GM23338 (cell line): ENCODE measurements at regions not wholly inside any gene's neighbourhood (a gene's known extent, or its start where the extent isn't known, plus 50 kb on each side); places are given as distances from the start of the nearest gene placed in this dataset.

Experiments
- ATAC-seq: fragments of 200-7000 bp; cut with Tn5 transposase; 3 replicates; pipeline ENCODE4 v1.9.1; 2020
- DNase-seq: peaks from one replicate; pipeline ENCODE4 v3.0.0-alpha.2; 2015; ENCODE audit warnings: low spot score
- H2AFZ ChIP-seq: fragments of 200-600 bp; sonication (generic); 2 replicates; pipeline ENCODE4 v1.8.0; 2016; ENCODE audit warnings: antibody characterized with exemption, mild to moderate bottlenecking, moderate library complexity
- H3F3A ChIP-seq: fragments of 200-600 bp; sonication (generic); replicated peaks from 2 replicates; pipeline ENCODE4 v1.8.0; 2017; ENCODE audit warnings: antibody characterized with exemption, mixed run types, low read depth
- H3K27ac ChIP-seq: fragments of 200-600 bp; sonication (generic); 2 replicates; pipeline ENCODE4 v1.6.1; 2016; ENCODE audit warnings: low read depth
- H3K27me3 ChIP-seq: fragments of 200-600 bp; sonication (generic); 2 replicates; pipeline ENCODE4 v1.8.0; 2016; ENCODE audit warnings: mild to moderate bottlenecking, mixed run types, moderate library complexity; ENCODE audit not compliant: insufficient read depth
- H3K36me3 ChIP-seq: fragments of 200-600 bp; sonication (generic); 2 replicates; pipeline ENCODE4 v1.8.0; 2016; ENCODE audit warnings: mild to moderate bottlenecking; ENCODE audit not compliant: insufficient read depth
- H3K4me1 ChIP-seq: fragments of 200-600 bp; sonication (generic); 2 replicates; pipeline ENCODE4 v1.8.0; 2016; ENCODE audit warnings: mild to moderate bottlenecking, moderate library complexity; ENCODE audit not compliant: insufficient read depth
- H3K4me2 ChIP-seq: fragments of 200-600 bp; sonication (generic); 2 replicates; pipeline ENCODE4 v1.7.1; 2017; ENCODE audit warnings: mixed run types
- H3K4me3 ChIP-seq: fragments of 200-600 bp; sonication (generic); 2 replicates; pipeline ENCODE4 v1.6.1; 2016; ENCODE audit warnings: mixed run types
- H3K79me2 ChIP-seq: fragments of 200-600 bp; sonication (generic); replicated peaks from 2 replicates; pipeline ENCODE4 v1.8.0; 2017; ENCODE audit warnings: mild to moderate bottlenecking; ENCODE audit not compliant: insufficient read depth
- H3K9me2 ChIP-seq: fragments of 200-600 bp; sonication (generic); 2 replicates; pipeline ENCODE4 v1.8.0; 2017; ENCODE audit not compliant: insufficient read depth
- H4K20me1 ChIP-seq: fragments of 200-600 bp; sonication (generic); replicated peaks from 2 replicates; pipeline ENCODE4 v1.8.0; 2017; ENCODE audit warnings: mild to moderate bottlenecking; ENCODE audit not compliant: insufficient read depth
- H3K27ac Mint-ChIP-seq: 2 replicates; pipeline ENCODE4 v1.8.0; 2020; ENCODE audit warnings: inconsistent platforms, mild to moderate bottlenecking, moderate library complexity, mixed read lengths
- H3K27me3 Mint-ChIP-seq: 3 replicates; pipeline ENCODE4 v1.8.0; 2022; ENCODE audit warnings: low read depth, mild to moderate bottlenecking, moderate library complexity, mixed read lengths, inconsistent platforms; ENCODE audit not compliant: insufficient read depth, poor library complexity
- H3K36me3 Mint-ChIP-seq: 3 replicates; pipeline ENCODE4 v1.8.0; 2021; ENCODE audit warnings: low read depth, mild to moderate bottlenecking, inconsistent platforms, moderate library complexity, mixed read lengths
- H3K4me1 Mint-ChIP-seq: 3 replicates; pipeline ENCODE4 v1.8.0; 2020; ENCODE audit warnings: mild to moderate bottlenecking, inconsistent platforms, mixed read lengths
- H3K4me3 Mint-ChIP-seq: 3 replicates; pipeline ENCODE4 v1.8.0; 2021; ENCODE audit warnings: moderate library complexity, mild to moderate bottlenecking, inconsistent platforms, mixed read lengths
- H3K9me3 Mint-ChIP-seq: 3 replicates; pipeline ENCODE4 v1.8.0; 2020; ENCODE audit warnings: moderate library complexity, mild to moderate bottlenecking, inconsistent platforms, mixed read lengths
- EZH2 ChIP-seq: fragments of 200-600 bp; sonication (generic); IDR thresholded peaks from one replicate; pipeline ENCODE4 v1.8.0; 2017; ENCODE audit warnings: antibody characterized with exemption, mild to moderate bottlenecking, low read depth; ENCODE audit not compliant: unreplicated experiment
- EZH2phosphoT487 ChIP-seq: fragments of 200-600 bp; sonication (generic); IDR thresholded peaks from one replicate; pipeline ENCODE4 v1.8.1; 2018; ENCODE audit warnings: antibody characterized with exemption; ENCODE audit not compliant: unreplicated experiment
- JUNB ChIP-seq: IDR thresholded peaks from one replicate; pipeline ENCODE4 v1.6.1; 2016; ENCODE audit warnings: antibody characterized with exemption; ENCODE audit not compliant: unreplicated experiment
- POLR2AphosphoS5 ChIP-seq: IDR thresholded peaks from 2 replicates; pipeline ENCODE4 v1.6.1; 2016; ENCODE audit warnings: antibody characterized with exemption, low read depth
- STAT1 ChIP-seq: IDR thresholded peaks from one replicate; pipeline ENCODE4 v1.6.1; 2016; ENCODE audit warnings: antibody characterized with exemption; ENCODE audit not compliant: unreplicated experiment
- ZNF114 ChIP-seq: fragments of 250-450 bp; sonication (Bioruptor Pico); IDR thresholded peaks from 2 replicates; pipeline ENCODE4 v1.5.0; 2020; ENCODE audit warnings: mild to moderate bottlenecking, moderate library complexity
- ZNF331 ChIP-seq: fragments of 250-450 bp; sonication (Bioruptor Pico); IDR thresholded peaks from 2 replicates; pipeline ENCODE4 v1.5.0; 2020; ENCODE audit warnings: low read depth, mild to moderate bottlenecking, moderate library complexity
- TF ChIP-seq, protein P1 (sequence below): IDR thresholded peaks from one replicate; pipeline ENCODE4 v1.6.1; 2018; ENCODE audit warnings: antibody characterized with exemption; ENCODE audit not compliant: unreplicated experiment
- TF ChIP-seq, protein P2 (sequence below): fragments of 250-450 bp; sonication (Bioruptor Pico); IDR thresholded peaks from 2 replicates; pipeline ENCODE4 v1.5.0; 2020; ENCODE audit warnings: mild to moderate bottlenecking, moderate library complexity

GRCh38 chr21:14742119-14742518 is 196.0 kb upstream of the SAMSN1 start:
- Mint-ChIP-seq H3K4me3 (no peak overlapping the region), H3K27me3 (no peaks in the 10 kb centered on the region), H3K36me3 (peaks cover 10% of the 10 kb centered on the region), H3K4me1 (peaks cover 4% of the 10 kb centered on the region; the same call in 2 of the 3 replicates), H3K9me3 (peaks cover 14% of the 10 kb centered on the region), H3K27ac (no peak overlapping the region)
- no peaks in the 10 kb centered on the region for H3K27me3 ChIP-seq
- no peak overlapping the region for H3K27ac ChIP-seq
- H3F3A ChIP-seq = no peaks in the 10 kb centered on the region
- H4K20me1 ChIP-seq = no peaks in the 10 kb centered on the region
- TF ChIP-seq ZNF114 (no peak), POLR2AphosphoS5 (no peak), JUNB (no peak), EZH2 (no peak), EZH2phosphoT487 (no peak), ZNF331 (CRISPR knock-in tag) (no peak), STAT1 (no peak)
- TF ChIP-seq, protein P1, sequence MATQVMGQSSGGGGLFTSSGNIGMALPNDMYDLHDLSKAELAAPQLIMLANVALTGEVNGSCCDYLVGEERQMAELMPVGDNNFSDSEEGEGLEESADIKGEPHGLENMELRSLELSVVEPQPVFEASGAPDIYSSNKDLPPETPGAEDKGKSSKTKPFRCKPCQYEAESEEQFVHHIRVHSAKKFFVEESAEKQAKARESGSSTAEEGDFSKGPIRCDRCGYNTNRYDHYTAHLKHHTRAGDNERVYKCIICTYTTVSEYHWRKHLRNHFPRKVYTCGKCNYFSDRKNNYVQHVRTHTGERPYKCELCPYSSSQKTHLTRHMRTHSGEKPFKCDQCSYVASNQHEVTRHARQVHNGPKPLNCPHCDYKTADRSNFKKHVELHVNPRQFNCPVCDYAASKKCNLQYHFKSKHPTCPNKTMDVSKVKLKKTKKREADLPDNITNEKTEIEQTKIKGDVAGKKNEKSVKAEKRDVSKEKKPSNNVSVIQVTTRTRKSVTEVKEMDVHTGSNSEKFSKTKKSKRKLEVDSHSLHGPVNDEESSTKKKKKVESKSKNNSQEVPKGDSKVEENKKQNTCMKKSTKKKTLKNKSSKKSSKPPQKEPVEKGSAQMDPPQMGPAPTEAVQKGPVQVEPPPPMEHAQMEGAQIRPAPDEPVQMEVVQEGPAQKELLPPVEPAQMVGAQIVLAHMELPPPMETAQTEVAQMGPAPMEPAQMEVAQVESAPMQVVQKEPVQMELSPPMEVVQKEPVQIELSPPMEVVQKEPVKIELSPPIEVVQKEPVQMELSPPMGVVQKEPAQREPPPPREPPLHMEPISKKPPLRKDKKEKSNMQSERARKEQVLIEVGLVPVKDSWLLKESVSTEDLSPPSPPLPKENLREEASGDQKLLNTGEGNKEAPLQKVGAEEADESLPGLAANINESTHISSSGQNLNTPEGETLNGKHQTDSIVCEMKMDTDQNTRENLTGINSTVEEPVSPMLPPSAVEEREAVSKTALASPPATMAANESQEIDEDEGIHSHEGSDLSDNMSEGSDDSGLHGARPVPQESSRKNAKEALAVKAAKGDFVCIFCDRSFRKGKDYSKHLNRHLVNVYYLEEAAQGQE = no peak
- TF ChIP-seq, protein P2, sequence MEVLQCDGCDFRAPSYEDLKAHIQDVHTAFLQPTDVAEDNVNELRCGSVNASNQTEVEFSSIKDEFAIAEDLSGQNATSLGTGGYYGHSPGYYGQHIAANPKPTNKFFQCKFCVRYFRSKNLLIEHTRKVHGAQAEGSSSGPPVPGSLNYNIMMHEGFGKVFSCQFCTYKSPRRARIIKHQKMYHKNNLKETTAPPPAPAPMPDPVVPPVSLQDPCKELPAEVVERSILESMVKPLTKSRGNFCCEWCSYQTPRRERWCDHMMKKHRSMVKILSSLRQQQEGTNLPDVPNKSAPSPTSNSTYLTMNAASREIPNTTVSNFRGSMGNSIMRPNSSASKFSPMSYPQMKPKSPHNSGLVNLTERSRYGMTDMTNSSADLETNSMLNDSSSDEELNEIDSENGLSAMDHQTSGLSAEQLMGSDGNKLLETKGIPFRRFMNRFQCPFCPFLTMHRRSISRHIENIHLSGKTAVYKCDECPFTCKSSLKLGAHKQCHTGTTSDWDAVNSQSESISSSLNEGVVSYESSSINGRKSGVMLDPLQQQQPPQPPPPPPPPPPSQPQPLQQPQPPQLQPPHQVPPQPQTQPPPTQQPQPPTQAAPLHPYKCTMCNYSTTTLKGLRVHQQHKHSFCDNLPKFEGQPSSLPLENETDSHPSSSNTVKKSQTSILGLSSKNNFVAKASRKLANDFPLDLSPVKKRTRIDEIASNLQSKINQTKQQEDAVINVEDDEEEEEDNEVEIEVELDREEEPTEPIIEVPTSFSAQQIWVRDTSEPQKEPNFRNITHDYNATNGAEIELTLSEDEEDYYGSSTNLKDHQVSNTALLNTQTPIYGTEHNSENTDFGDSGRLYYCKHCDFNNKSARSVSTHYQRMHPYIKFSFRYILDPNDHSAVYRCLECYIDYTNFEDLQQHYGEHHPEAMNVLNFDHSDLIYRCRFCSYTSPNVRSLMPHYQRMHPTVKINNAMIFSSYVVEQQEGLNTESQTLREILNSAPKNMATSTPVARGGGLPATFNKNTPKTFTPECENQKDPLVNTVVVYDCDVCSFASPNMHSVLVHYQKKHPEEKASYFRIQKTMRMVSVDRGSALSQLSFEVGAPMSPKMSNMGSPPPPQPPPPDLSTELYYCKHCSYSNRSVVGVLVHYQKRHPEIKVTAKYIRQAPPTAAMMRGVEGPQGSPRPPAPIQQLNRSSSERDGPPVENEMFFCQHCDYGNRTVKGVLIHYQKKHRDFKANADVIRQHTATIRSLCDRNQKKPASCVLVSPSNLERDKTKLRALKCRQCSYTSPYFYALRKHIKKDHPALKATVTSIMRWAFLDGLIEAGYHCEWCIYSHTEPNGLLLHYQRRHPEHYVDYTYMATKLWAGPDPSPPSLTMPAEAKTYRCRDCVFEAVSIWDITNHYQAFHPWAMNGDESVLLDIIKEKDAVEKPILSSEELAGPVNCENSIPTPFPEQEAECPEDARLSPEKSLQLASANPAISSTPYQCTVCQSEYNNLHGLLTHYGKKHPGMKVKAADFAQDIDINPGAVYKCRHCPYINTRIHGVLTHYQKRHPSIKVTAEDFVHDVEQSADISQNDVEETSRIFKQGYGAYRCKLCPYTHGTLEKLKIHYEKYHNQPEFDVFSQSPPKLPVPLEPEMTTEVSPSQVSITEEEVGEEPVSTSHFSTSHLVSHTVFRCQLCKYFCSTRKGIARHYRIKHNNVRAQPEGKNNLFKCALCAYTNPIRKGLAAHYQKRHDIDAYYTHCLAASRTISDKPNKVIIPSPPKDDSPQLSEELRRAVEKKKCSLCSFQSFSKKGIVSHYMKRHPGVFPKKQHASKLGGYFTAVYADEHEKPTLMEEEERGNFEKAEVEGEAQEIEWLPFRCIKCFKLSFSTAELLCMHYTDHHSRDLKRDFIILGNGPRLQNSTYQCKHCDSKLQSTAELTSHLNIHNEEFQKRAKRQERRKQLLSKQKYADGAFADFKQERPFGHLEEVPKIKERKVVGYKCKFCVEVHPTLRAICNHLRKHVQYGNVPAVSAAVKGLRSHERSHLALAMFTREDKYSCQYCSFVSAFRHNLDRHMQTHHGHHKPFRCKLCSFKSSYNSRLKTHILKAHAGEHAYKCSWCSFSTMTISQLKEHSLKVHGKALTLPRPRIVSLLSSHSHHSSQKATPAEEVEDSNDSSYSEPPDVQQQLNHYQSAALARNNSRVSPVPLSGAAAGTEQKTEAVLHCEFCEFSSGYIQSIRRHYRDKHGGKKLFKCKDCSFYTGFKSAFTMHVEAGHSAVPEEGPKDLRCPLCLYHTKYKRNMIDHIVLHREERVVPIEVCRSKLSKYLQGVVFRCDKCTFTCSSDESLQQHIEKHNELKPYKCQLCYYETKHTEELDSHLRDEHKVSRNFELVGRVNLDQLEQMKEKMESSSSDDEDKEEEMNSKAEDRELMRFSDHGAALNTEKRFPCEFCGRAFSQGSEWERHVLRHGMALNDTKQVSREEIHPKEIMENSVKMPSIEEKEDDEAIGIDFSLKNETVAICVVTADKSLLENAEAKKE = no peak
- H3K4me2 ChIP-seq = no peak overlapping the region
- ATAC-seq = no peak
- H3K4me1 ChIP-seq = no peaks in the 10 kb centered on the region
- H3K36me3 ChIP-seq = peaks cover 5% of the 10 kb centered on the region; the same call in 1 of the 2 replicates
- H3K79me2 ChIP-seq = no peaks in the 10 kb centered on the region
- DNase-seq = no peak
- no peak overlapping the region for H3K4me3 ChIP-seq
- no peaks in the 10 kb centered on the region; the same call in 1 of the 2 replicates for H3K9me2 ChIP-seq
- no peak overlapping the region for H2AFZ ChIP-seq
